H1 (cell line): ENCODE measurements at regions not wholly inside any gene's neighbourhood (a gene's known extent, or its start where the extent isn't known, plus 50 kb on each side); places are given as distances from the start of the nearest gene placed in this dataset.

Experiments used
- EP300 ChIP-seq, 2 experiments: IDR thresholded peaks; 1 replicate in 1 of 2; 2 replicates in 1 of 2; pipeline ENCODE4 v1.6.1; 2011 to 2012; ENCODE audit warnings: low read depth in 2 of 2, low read length in 2 of 2, mild to moderate bottlenecking in 2 of 2, borderline replicate concordance in 1 of 2, inconsistent platforms in 1 of 2, moderate library complexity in 1 of 2

DNA sequence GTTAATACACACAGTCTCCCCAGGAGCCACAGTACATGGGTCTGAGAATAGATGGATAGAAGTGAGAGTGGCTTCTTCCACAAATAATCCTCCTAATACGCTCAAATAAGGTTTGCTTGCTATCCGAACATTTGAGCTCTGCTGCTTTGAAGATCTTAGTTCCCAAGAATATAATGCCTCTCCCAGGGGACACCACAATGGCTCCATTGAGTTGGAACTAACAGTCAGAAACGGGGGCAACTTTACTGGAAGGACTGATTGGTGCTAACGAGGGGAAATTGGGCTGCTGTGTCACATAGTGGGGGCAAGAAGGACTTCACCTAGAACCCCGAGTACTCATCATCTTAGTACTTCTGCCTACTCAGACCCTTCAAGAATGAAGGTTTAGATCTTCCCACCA is 66.2 kb downstream of the IGLL5 start (continued):
- TF ChIP-seq EP300 (IDR thresholded peaks at IDR 0.05; ENCODE audit: borderline replicate concordance in 1 of 2, low read depth in 2 of 2, low read length in 2 of 2), result no peak
